Body of pancreas (tissue), 4 donors: ENCODE measurements at regions not wholly inside any gene's neighbourhood (a gene's known extent, or its start where the extent isn't known, plus 50 kb on each side); places are given as distances from the start of the nearest gene placed in this dataset.

Experiments used
- ATAC-seq: fragments of 150-250 bp; one replicate; pipeline ENCODE4 v1.9.1; 2016
- DNase-seq, 4 donors: peaks; one replicate each; pipeline ENCODE4 v3.0.0-alpha.2; 2019
- H3K27ac ChIP-seq, 4 donors: fragments of 200-600 bp; sonication (generic); 1 replicate in 3 of 4; 2 replicates in 1 of 4; pipeline versions ENCODE4 v1.5.1 to v1.6.1; 2016 to 2019; ENCODE audit warnings: mild to moderate bottlenecking in 1 of 4, mixed read lengths in 1 of 4, moderate library complexity in 1 of 4
- H3K27me3 ChIP-seq, 2 donors: fragments of 200-600 bp; sonication (generic); one replicate each; pipeline ENCODE4 v1.6.0; 2016; ENCODE audit warnings: mild to moderate bottlenecking in 1 of 2
- H3K36me3 ChIP-seq, 2 donors: fragments of 200-600 bp; sonication (generic); replicated peaks in 1 of 2; 2 replicates each; pipeline ENCODE4 v1.5.1; 2016; ENCODE audit warnings: low read depth in 2 of 2; ENCODE audit not compliant: insufficient read depth in 1 of 2
- H3K4me1 ChIP-seq: fragments of 200-600 bp; sonication (generic); one replicate; pipeline ENCODE4 v1.6.0; 2016
- H3K4me3 ChIP-seq, 2 donors: fragments of 200-600 bp; sonication (generic); 1 replicate in 1 of 2; 2 replicates in 1 of 2; pipeline ENCODE4 v1.5.1; 2016 to 2019
- H3K9me3 ChIP-seq, 3 donors: fragments of 200-600 bp; sonication (generic); 1 replicate in 2 of 3; 2 replicates in 1 of 3; pipeline ENCODE4 v1.5.1; 2016
- POLR2A ChIP-seq, 3 donors: fragments of 450-650 bp; IDR thresholded peaks; one replicate each; pipeline ENCODE4 v1.6.1; 2016; ENCODE audit warnings: antibody characterized with exemption in 3 of 3, mild to moderate bottlenecking in 2 of 3
- WGBS, 2 donors: methylation state at CpG; one replicate each; pipeline ENCODE4 v1.1.5; 2017; 5-methylcytosine and 5-hydroxymethylcytosine counted together
- intact Hi-C: fragments of 100-400 bp; cut with DNase I; formaldehyde crosslinking; loops from one replicate; pipeline ENCODE4 v1.15.1; 2023
- TF ChIP-seq, protein P1 (sequence below), 7 experiments: fragments of 450-650 bp in 4 of 7; fragments of 200-600 bp in 3 of 7; sonication (generic) in 3 of 7; IDR thresholded peaks; one replicate each; pipeline ENCODE4 v1.5.1; 2016 to 2019; ENCODE audit warnings: antibody characterized with exemption in 7 of 7

DNA sequence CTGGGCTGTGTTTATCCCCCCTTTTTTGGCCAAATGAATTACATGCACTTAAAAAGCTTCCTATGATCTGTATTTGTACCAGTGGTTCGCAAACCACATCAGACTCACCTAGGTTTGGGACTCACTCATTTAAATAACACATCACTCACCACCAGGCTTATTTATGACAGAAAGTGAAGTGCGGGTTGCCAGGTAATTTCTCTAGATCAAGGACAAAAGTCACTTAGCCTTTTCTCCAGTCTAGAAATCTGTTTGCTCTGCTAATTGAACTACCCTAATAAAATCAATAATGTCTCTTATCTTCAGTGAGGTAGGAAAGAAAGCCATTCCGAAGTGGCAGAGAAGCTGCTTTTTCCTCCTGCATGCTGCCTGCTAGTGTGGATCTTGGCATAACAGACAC lies 88.1 kb upstream of the SLC8A1 start:
- ATAC-seq (no peak), DNase-seq (no peak)
- H3K27me3 ChIP-seq = no peaks in the 10 kb centered on the region
- H3K36me3 ChIP-seq = no peaks in the 10 kb centered on the region
- no peaks in the 10 kb centered on the region for H3K9me3 ChIP-seq
- H3K4me3 ChIP-seq = no peak overlapping the region
- TF ChIP-seq, protein P1, sequence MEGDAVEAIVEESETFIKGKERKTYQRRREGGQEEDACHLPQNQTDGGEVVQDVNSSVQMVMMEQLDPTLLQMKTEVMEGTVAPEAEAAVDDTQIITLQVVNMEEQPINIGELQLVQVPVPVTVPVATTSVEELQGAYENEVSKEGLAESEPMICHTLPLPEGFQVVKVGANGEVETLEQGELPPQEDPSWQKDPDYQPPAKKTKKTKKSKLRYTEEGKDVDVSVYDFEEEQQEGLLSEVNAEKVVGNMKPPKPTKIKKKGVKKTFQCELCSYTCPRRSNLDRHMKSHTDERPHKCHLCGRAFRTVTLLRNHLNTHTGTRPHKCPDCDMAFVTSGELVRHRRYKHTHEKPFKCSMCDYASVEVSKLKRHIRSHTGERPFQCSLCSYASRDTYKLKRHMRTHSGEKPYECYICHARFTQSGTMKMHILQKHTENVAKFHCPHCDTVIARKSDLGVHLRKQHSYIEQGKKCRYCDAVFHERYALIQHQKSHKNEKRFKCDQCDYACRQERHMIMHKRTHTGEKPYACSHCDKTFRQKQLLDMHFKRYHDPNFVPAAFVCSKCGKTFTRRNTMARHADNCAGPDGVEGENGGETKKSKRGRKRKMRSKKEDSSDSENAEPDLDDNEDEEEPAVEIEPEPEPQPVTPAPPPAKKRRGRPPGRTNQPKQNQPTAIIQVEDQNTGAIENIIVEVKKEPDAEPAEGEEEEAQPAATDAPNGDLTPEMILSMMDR (IDR thresholded peaks at IDR 0.05) = no peak
- TF ChIP-seq POLR2A (IDR thresholded peaks at IDR 0.05) = no peak
- 25 to 26% methylated on average over 3 of the region's 3 CpGs for WGBS, 2 donors
- H3K4me1 ChIP-seq = no peaks in the 10 kb centered on the region
- H3K27ac ChIP-seq = no peak overlapping the region
- intact Hi-C loops = no loop called here

DNA sequence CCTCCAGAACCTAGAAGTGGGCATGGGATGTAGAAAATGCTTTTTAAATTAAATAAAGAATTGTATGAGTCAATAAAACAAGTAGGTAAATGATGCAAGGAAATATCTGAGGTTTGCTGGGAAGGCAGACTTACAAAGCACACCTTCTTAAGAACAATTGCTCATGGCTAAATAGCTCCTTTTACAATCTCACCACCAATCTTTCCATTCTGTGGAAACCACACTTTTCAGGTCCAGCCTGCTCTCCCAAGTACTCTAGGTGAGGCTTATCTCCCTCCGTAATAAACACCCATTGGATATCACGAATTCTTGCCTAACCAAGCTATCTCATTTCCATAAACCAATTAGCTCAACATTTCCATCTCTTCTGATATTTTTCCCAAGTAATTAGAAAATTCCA lies 91.5 kb upstream of the SLC8A1 start:
- WGBS, 2 donors = 68 to 85% methylated on average over 2 of the region's 2 CpGs
- no peaks in the 10 kb centered on the region for H3K27me3 ChIP-seq
- ATAC-seq = no peak
- no peaks in the 10 kb centered on the region for H3K9me3 ChIP-seq
- H3K4me1 ChIP-seq = no peaks in the 10 kb centered on the region
- intact Hi-C loops = no loop called here
- DNase-seq = no peak
- H3K36me3 ChIP-seq = no peaks in the 10 kb centered on the region
- no peak overlapping the region for H3K27ac ChIP-seq
- no peak overlapping the region for H3K4me3 ChIP-seq
- TF ChIP-seq, protein P1 (IDR thresholded peaks at IDR 0.05) = no peak

DNA sequence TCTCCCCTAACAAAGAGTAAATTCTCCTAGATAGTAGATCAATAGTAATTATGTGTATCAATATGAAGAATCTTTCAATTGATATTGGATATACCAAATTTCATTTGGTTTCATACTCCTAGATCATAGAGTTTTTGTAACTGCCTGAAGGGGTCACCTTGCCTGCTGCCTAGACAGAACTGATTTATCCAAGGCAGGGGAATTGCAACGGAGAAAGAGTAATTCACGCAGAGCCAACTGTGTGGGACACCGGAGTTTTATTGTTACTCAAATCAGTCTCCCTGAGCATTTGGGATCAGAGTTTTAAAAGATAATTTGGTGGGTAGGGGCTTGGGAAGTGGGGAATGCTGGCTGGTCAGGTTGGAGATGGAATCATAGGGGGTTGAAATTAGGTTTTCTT lies 92.2 kb upstream of the SLC8A1 start:
- no peak for TF ChIP-seq POLR2A (IDR thresholded peaks at IDR 0.05)
- TF ChIP-seq, protein P1 (IDR thresholded peaks at IDR 0.05) = no peak
- Histone ChIP-seq H3K36me3 (no peaks in the 10 kb centered on the region), H3K27ac (no peak overlapping the region), H3K27me3 (no peaks in the 10 kb centered on the region), H3K4me1 (no peaks in the 10 kb centered on the region), H3K4me3 (no peak overlapping the region), H3K9me3 (no peaks in the 10 kb centered on the region)
- no peak for DNase-seq
- no peak for ATAC-seq
- intact Hi-C loops = no loop called here
- WGBS, 2 donors = 82 to 86% methylated on average over 3 of the region's 3 CpGs

DNA sequence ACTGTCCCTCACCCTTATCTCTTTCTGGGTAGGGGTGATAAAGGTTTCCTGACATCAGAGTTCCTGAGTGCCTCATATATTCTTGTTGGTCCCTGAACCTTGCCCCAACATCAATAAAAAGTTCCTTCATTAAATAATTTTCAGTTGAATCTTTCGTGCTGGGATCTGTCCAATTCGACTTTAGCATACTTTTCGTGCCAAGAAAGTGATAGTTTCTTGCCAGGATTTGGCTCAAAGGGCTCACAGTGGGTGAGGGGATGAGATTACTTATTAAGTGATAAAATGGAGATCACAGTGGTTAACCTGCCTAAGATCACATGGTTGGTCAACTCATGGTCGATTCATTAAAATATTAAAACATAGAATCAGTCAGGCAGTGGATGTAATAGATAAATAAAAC lies 93.8 kb upstream of the SLC8A1 start:
- intact Hi-C loops = no loop called here
- TF ChIP-seq, protein P1 (IDR thresholded peaks at IDR 0.05) = no peak
- no peak for TF ChIP-seq POLR2A (IDR thresholded peaks at IDR 0.05)
- no peak overlapping the region for H3K27ac ChIP-seq
- DNase-seq (no peak), ATAC-seq (no peak)
- no peaks in the 10 kb centered on the region for H3K27me3 ChIP-seq
- WGBS, 2 donors = 49 to 57% methylated on average over 4 of the region's 4 CpGs
- no peaks in the 10 kb centered on the region for H3K36me3 ChIP-seq
- no peaks in the 10 kb centered on the region for H3K4me1 ChIP-seq
- H3K4me3 ChIP-seq = no peak overlapping the region
- H3K9me3 ChIP-seq = no peaks in the 10 kb centered on the region

DNA sequence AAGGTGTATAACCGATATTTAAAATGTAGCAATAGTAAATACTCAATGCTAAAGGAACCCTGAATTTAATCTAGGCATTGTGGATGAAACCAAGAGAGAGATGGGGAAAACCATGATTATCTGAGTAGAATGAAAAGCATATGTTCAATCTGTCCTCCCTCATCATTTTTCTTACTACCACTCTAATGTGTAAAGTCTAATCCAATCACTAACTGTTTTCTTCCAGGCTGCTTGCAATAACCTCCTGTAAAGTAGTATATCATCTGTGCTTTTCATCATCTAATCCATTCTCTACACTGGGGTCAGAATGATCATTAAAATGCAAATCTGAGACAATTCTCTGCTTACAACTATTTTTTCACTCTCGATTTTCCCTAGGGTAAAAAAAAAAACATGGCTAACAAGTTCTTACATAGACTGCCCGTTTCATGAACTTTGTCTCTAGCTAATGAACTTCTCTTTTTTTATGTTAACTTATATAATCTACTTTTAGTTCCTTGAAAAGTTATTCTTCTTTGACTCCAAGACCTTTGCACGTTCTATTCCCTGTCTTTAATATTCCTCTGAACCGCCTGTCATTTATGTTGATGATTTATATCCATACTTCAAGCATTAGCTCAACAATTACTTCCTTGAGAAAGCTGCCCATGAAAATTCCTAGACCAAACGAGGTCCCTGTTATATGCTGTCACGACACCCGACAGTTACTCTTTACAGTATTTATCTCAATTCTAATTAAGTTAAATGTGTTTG lies 94.7 kb upstream of the SLC8A1 start:
- DNase-seq (no peak), ATAC-seq (no peak)
- H3K27me3 ChIP-seq = no peaks in the 10 kb centered on the region
- 50 to 52% methylated on average over 8 of the region's 8 CpGs for WGBS, 2 donors
- TF ChIP-seq, protein P1 (IDR thresholded peaks at IDR 0.05) = no peak
- no peak for TF ChIP-seq POLR2A (IDR thresholded peaks at IDR 0.05)
- intact Hi-C loops = no loop called here
- H3K4me3 ChIP-seq = no peak overlapping the region
- no peaks in the 10 kb centered on the region for H3K36me3 ChIP-seq
- no peaks in the 10 kb centered on the region for H3K4me1 ChIP-seq
- no peaks in the 10 kb centered on the region for H3K9me3 ChIP-seq
- H3K27ac ChIP-seq = no peak overlapping the region
